K562 (cell line): ENCODE measurements at regions not wholly inside any gene's neighbourhood (a gene's known extent, or its start where the extent isn't known, plus 50 kb on each side); places are given as distances from the start of the nearest gene placed in this dataset.

Experiments
- ATAC-seq: fragments of 200-7000 bp; cut with Tn5 transposase; 3 replicates; pipeline ENCODE4 v1.9.1; 2020; ENCODE audit warnings: moderate library complexity
- BruUV-seq: library from RNA; stranded (reverse); fragments of 400-500 nt; replicated peaks from 2 replicates; lab custom pipeline; 2021; lab: Mats Ljungman, UMichigan
- CTCF ChIA-PET: fragments of 300-600 bp; formaldehyde crosslinking; extraction: SDS; loops from one replicate; lab custom pipeline; 2021; ENCODE audit warnings: low intra/inter-chr PET ratio; lab: Yijun Ruan, JAX
- POLR2A ChIA-PET: fragments of 300-600, 350-650 bp; sonication (Branson Sonifier 250); formaldehyde crosslinking; extraction: SDS; loops from one replicate; lab custom pipeline; 2021; ENCODE audit warnings: antibody characterized with exemption, inconsistent platforms; lab: Yijun Ruan, JAX
- DNase-seq, 4 experiments: peaks; one replicate each; pipeline versions ENCODE4 v3.0.0 to v3.0.0-alpha.2; 2011 to 2018; ENCODE audit warnings: low spot score in 3 of 4, mixed read lengths in 3 of 4; ENCODE audit errors: extremely low read depth in 1 of 4
- FAIRE-seq: peaks from 2 replicates; lab custom pipeline; 2011; peaks lifted over from hg19 to GRCh38; lab: Jason Lieb, UNC
- H2AFZ ChIP-seq: 2 replicates; pipeline ENCODE4 v1.6.0; 2011; ENCODE audit warnings: low read depth, low read length, control low read depth, inconsistent platforms
- H3K27ac ChIP-seq: fragments of 200-600 bp; 3 replicates; pipeline ENCODE4 v1.8.0; 2011; ENCODE audit warnings: low read depth, mild to moderate bottlenecking, control low read depth, inconsistent platforms, low read length, moderate library complexity, mixed read lengths; ENCODE audit errors: extremely low read depth
- H3K27me3 ChIP-seq, 2 experiments: fragments of 300-600 bp in 1 of 2; 2 replicates in 1 of 2; 3 replicates in 1 of 2; pipeline versions ENCODE4 v1.6.0 to v1.8.0; 2011; ENCODE audit warnings: inconsistent platforms in 2 of 2, low read length in 2 of 2, mild to moderate bottlenecking in 1 of 2, mixed read lengths in 1 of 2, moderate library complexity in 1 of 2; ENCODE audit not compliant: control insufficient read depth in 2 of 2, insufficient read depth in 2 of 2
- H3K36me3 ChIP-seq: fragments of 300-600 bp; 3 replicates; pipeline ENCODE4 v1.8.0; 2011; ENCODE audit warnings: mild to moderate bottlenecking, low read length, inconsistent platforms; ENCODE audit not compliant: control insufficient read depth, insufficient read depth
- H3K4me1 ChIP-seq, 2 experiments: fragments of 200-600 bp in 1 of 2; replicated peaks in 1 of 2; 2 replicates in 1 of 2; 3 replicates in 1 of 2; pipeline versions ENCODE4 v1.5.1 to v1.8.0; 2011; ENCODE audit warnings: inconsistent platforms in 2 of 2, low read length in 2 of 2, mild to moderate bottlenecking in 1 of 2, mixed read lengths in 1 of 2, moderate library complexity in 1 of 2; ENCODE audit not compliant: control insufficient read depth in 2 of 2, insufficient read depth in 2 of 2
- H3K4me2 ChIP-seq: 2 replicates; pipeline ENCODE4 v1.6.1; 2011; ENCODE audit warnings: low read length, control low read depth, inconsistent platforms, mixed read lengths; ENCODE audit not compliant: insufficient read depth
- H3K4me3 ChIP-seq: fragments of 200-600 bp; sonication (generic), shearing (Covaris generic); 2 replicates; pipeline ENCODE4 v1.5.1; 2016; ENCODE audit warnings: control low read depth, inconsistent platforms
- H3K79me2 ChIP-seq: fragments of 200-600 bp; 3 replicates; pipeline ENCODE4 v1.8.0; 2011; ENCODE audit warnings: low read length, inconsistent platforms; ENCODE audit not compliant: control insufficient read depth, insufficient read depth
- H3K9ac ChIP-seq, 2 experiments: 2 replicates each; pipeline versions ENCODE4 v1.6.0 to v1.6.1; 2011; ENCODE audit warnings: low read depth in 2 of 2, low read length in 2 of 2, control low read depth in 1 of 2, inconsistent platforms in 1 of 2, mild to moderate bottlenecking in 1 of 2, mixed read lengths in 1 of 2; ENCODE audit not compliant: insufficient read depth in 1 of 2
- H3K9me1 ChIP-seq: one replicate; pipeline ENCODE4 v1.6.0; 2011; ENCODE audit warnings: inconsistent platforms, mild to moderate bottlenecking, low read length, moderate library complexity; ENCODE audit not compliant: control insufficient read depth, insufficient read depth
- H3K9me3 ChIP-seq: replicated peaks from 2 replicates; pipeline ENCODE4 v1.5.1; 2011; ENCODE audit warnings: low read depth, low read length, inconsistent platforms; ENCODE audit not compliant: control insufficient read depth, insufficient read depth
- H4K20me1 ChIP-seq: replicated peaks from 2 replicates; pipeline ENCODE4 v1.6.1; 2011; ENCODE audit warnings: low read length, inconsistent platforms, mixed read lengths; ENCODE audit not compliant: control insufficient read depth, insufficient read depth
- BRF2 ChIP-seq: IDR thresholded peaks from 3 replicates; pipeline ENCODE4 v1.6.1; 2011; ENCODE audit warnings: borderline replicate concordance, mild to moderate bottlenecking; ENCODE audit not compliant: insufficient read length, insufficient read depth
- CBX2 ChIP-seq: fragments of 200-600 bp; sonication (generic); IDR thresholded peaks from one replicate; pipeline ENCODE4 v1.6.1; 2012; ENCODE audit warnings: mild to moderate bottlenecking, low read length, inconsistent platforms; ENCODE audit not compliant: insufficient read depth, poor library complexity, severe bottlenecking
- CHD2 ChIP-seq: IDR thresholded peaks from 2 replicates; pipeline ENCODE4 v1.6.1; 2011; ENCODE audit warnings: low read depth, low read length
- DLX4 ChIP-seq: fragments of 250-450 bp; sonication (Bioruptor Pico); IDR thresholded peaks from 2 replicates; pipeline ENCODE4 v1.6.1; 2021; ENCODE audit warnings: mild to moderate bottlenecking
- GABPB1 ChIP-seq: sonication (generic); formaldehyde crosslinking; IDR thresholded peaks from 2 replicates; pipeline ENCODE4 v1.8.0; 2022; ENCODE audit warnings: mild to moderate bottlenecking, missing genetic modification reagents
- NR1H2 ChIP-seq: sonication (generic); formaldehyde crosslinking; IDR thresholded peaks from 2 replicates; pipeline ENCODE4 v1.4.0; 2020; ENCODE audit warnings: mild to moderate bottlenecking, missing genetic modification reagents
- NR3C1 ChIP-seq: sonication (generic); formaldehyde crosslinking; IDR thresholded peaks from 2 replicates; pipeline ENCODE4 v1.8.1; 2022; ENCODE audit warnings: missing genetic modification reagents
- RFX5 ChIP-seq: IDR thresholded peaks from 2 replicates; pipeline ENCODE4 v1.6.1; 2011; ENCODE audit warnings: low read depth, mild to moderate bottlenecking, improper control_type of control experiment, low read length
- U2AF1 ChIP-seq: fragments of 200-400 bp; formaldehyde crosslinking; optimal IDR thresholded peaks from 2 replicates; pipeline ENCODE3; 2017; ENCODE audit warnings: mild to moderate bottlenecking, low read depth, low read length, moderate library complexity
- ZNF12 ChIP-seq: sonication (generic); formaldehyde crosslinking; IDR thresholded peaks from 2 replicates; pipeline ENCODE4 v1.4.0; 2020; ENCODE audit warnings: mild to moderate bottlenecking, missing genetic modification reagents
- WGBS: fragments of 100-300 bp; shearing (Covaris generic); methylation state at CpG from one replicate; pipeline ENCODE4 v1.1.6; 2016; ENCODE audit warnings: low coverage, mixed read lengths; ENCODE audit not compliant: insufficient coverage; ENCODE audit errors: missing lambda C conversion rate; 5-methylcytosine and 5-hydroxymethylcytosine counted together
- in situ Hi-C: fragments of 300-500 bp; cut with MboI; formaldehyde crosslinking; loops from 4 replicates; pipeline ENCODE4 v1.15.0; 2018; ENCODE audit warnings: inconsistent platforms, mixed read lengths
- intact Hi-C: fragments of 100-400 bp; cut with micrococcal nuclease; formaldehyde crosslinking; loops from 2 replicates; pipeline ENCODE4 v1.14.2; 2022
- TF ChIP-seq, protein P1 (sequence below): fragments of 250-450 bp; sonication (Bioruptor Pico); IDR thresholded peaks from 2 replicates; pipeline ENCODE4 v1.8.0; 2022; ENCODE audit warnings: inconsistent platforms, mild to moderate bottlenecking, moderate library complexity, borderline replicate concordance
- TF ChIP-seq, protein P2 (sequence below), 2 experiments: fragments of 450-650 bp; formaldehyde crosslinking in 1 of 2; IDR thresholded peaks; 2 replicates each; pipeline versions ENCODE4 v1.4.0 to v1.6.1; 2014 to 2020; ENCODE audit warnings: mild to moderate bottlenecking in 2 of 2, borderline replicate concordance in 1 of 2, low read depth in 1 of 2

DNA sequence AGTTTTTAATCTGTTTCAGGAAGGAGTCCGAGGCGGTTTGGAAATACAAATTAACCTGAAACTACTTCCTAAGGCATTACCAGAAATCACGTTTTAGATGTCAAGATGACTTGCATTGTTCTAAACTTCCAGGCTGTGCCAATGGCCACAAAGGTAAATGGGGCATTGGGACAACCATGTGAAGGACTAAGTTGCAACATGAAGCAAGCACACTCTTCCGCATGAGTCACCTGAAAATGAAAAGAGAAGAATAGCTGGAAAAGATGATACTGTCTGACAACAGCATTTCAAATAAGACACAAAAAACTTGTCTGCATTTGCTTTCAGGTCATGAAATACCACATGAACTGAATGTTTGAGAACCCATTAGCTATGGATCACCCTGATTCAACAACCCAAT is 262.1 kb downstream of the AHR start:
- POLR2A ChIA-PET, result no interaction called here
- intact Hi-C loops (no loop called here), in situ Hi-C loops (no loop called here)
- CTCF ChIA-PET, result no interaction called here
- DNase-seq, result no peak
- Histone ChIP-seq H3K27ac (no peak overlapping the region), H3K4me3 (no peak overlapping the region), H3K9ac (no peak overlapping the region), H3K27me3 (no peaks in the 10 kb centered on the region), H2AFZ (no peak overlapping the region), H3K36me3 (no peaks in the 10 kb centered on the region), H3K9me1 (no peaks in the 10 kb centered on the region), H4K20me1 (no peaks in the 10 kb centered on the region), H3K4me1 (no peaks in the 10 kb centered on the region), H3K4me2 (no peak overlapping the region), H3K79me2 (no peaks in the 10 kb centered on the region), H3K9me3 (no peaks in the 10 kb centered on the region)
- WGBS, result 2% methylated on average over 4 of the region's 4 CpGs
- FAIRE-seq, result no peak
- ATAC-seq, result no peak
- BruUV-seq, result no TSS peak
- TF ChIP-seq CHD2, result no peak
- TF ChIP-seq BRF2, result no peak
- TF ChIP-seq, protein P1, sequence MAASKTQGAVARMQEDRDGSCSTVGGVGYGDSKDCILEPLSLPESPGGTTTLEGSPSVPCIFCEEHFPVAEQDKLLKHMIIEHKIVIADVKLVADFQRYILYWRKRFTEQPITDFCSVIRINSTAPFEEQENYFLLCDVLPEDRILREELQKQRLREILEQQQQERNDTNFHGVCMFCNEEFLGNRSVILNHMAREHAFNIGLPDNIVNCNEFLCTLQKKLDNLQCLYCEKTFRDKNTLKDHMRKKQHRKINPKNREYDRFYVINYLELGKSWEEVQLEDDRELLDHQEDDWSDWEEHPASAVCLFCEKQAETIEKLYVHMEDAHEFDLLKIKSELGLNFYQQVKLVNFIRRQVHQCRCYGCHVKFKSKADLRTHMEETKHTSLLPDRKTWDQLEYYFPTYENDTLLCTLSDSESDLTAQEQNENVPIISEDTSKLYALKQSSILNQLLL (CRISPR knock-in tag), result no peak
- TF ChIP-seq NR3C1, result no peak
- no peak for TF ChIP-seq NR1H2 (CRISPR knock-in tag)
- no peak for TF ChIP-seq GABPB1
- TF ChIP-seq, protein P2, sequence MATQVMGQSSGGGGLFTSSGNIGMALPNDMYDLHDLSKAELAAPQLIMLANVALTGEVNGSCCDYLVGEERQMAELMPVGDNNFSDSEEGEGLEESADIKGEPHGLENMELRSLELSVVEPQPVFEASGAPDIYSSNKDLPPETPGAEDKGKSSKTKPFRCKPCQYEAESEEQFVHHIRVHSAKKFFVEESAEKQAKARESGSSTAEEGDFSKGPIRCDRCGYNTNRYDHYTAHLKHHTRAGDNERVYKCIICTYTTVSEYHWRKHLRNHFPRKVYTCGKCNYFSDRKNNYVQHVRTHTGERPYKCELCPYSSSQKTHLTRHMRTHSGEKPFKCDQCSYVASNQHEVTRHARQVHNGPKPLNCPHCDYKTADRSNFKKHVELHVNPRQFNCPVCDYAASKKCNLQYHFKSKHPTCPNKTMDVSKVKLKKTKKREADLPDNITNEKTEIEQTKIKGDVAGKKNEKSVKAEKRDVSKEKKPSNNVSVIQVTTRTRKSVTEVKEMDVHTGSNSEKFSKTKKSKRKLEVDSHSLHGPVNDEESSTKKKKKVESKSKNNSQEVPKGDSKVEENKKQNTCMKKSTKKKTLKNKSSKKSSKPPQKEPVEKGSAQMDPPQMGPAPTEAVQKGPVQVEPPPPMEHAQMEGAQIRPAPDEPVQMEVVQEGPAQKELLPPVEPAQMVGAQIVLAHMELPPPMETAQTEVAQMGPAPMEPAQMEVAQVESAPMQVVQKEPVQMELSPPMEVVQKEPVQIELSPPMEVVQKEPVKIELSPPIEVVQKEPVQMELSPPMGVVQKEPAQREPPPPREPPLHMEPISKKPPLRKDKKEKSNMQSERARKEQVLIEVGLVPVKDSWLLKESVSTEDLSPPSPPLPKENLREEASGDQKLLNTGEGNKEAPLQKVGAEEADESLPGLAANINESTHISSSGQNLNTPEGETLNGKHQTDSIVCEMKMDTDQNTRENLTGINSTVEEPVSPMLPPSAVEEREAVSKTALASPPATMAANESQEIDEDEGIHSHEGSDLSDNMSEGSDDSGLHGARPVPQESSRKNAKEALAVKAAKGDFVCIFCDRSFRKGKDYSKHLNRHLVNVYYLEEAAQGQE (IDR thresholded peaks at IDR 0.05; ENCODE audit: borderline replicate concordance), result no peak
- TF ChIP-seq, protein P2 (CRISPR knock-in tag; IDR thresholded peaks at IDR 0.05; ENCODE audit: low read depth), result no peak
- no peak for TF ChIP-seq ZNF12
- no peak for TF ChIP-seq CBX2
- TF ChIP-seq U2AF1, result no peak
- no peak for TF ChIP-seq DLX4 (CRISPR knock-in tag)
- no peak for TF ChIP-seq RFX5
